ENCODE measurements at regions not wholly inside any gene's neighbourhood (a gene's known extent, or its start where the extent isn't known, plus 50 kb on each side); places are given as distances from the start of the nearest gene placed in this dataset.
"Not testable (repeated sequence)": the region's sequence is repeated elsewhere in the genome, so short reads cannot be mapped to it uniquely, and the experiment has no call there.

DNA sequence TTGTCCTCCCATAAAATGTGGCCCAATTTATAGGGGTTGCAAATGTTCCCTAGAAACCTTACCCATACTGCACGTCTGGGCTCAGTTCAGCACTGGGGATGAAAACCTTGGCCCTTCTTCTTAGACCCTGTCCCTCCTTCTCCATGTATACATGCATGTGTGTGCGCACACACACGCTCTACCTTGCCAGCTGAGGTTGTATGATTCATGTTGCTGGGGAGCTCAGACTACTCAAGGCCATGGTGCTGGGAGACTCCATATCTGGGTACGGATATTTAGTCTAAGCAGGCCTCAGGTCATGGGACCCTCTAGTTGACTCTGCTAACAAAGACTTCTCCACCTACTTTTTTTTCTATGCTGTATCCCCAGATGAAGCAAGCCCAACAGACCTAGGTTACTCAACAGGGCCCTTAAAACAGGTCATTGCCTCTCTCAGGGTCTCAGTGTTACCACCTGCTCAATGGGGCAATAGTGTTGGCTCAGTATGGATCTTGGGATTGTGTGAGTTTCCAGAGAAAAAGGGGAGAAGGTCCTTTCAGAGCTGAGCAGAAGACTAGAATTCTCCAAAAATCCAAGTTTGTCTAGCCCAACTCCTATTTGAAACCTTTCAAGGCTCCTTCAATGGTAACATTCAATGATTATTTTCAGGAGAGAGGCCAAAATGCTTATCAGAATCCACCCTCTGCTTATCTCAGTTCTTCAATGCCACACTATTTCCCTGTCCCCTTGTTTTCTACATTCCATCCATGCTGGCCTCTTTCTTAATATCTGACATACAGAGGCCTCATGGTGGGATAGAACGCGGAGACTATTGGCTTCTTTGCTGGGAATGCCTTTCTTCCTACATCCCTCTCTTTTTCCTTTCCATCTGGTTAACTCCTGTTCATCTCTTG lies 123.6 kb upstream of the PITX1 start:
- no peak for DNase-seq (ENCODE audit: low read depth)

DNA sequence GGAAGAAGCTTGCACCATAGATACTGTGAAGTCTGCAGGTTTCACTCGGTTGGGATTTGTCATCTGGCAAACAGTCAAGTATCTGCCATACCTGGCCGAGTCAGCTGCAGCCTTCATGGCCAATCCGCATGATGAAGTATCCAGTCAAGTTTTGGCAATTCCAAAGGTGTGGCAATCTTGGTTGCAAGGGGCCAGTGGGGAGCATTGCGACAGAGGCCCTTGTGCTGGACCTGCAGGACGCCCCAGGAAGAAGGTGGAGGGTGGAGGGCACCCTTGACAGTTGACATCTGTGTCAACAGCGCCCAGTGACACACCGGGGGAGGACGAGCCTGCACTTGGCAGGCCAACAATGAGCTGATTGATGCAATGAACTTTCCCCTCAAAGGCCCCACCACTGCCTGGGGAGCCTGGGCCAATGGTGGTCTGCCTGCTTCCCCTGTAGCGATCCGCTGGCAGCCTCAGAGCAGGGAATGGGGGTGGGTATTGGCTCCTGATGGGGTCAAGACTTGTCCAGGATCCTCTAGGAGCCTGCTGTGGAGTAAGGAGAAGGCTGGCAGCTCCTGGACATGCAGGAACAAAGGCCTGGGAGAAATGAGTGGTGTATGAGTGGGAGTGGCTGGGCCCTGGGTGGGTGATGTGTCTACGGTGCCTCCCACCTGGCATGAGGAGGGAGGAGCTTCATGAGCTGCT lies 122.8 kb upstream of the PITX1 start:
- DNase-seq (ENCODE audit: low read depth) = no peak

DNA sequence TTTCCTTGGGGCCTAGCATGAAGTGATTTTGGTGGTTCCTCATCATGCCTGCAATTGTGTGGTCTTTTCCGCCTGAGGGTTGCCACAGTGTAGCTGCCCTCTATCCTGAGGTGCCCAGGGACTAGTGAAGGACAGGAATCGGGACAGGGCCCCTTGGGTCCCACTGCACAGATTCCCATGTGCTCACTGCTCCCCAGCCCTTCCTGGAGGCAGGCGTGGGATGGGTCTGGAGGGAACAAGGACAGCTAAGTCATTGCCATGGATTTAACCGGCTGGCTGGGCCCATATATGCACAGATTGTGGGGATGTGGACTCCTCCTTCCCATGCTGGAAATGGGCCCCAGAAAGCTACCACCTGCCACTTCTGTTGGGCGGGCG lies 122.3 kb upstream of the PITX1 start:
- DNase-seq (ENCODE audit: low read depth) = no peak

DNA sequence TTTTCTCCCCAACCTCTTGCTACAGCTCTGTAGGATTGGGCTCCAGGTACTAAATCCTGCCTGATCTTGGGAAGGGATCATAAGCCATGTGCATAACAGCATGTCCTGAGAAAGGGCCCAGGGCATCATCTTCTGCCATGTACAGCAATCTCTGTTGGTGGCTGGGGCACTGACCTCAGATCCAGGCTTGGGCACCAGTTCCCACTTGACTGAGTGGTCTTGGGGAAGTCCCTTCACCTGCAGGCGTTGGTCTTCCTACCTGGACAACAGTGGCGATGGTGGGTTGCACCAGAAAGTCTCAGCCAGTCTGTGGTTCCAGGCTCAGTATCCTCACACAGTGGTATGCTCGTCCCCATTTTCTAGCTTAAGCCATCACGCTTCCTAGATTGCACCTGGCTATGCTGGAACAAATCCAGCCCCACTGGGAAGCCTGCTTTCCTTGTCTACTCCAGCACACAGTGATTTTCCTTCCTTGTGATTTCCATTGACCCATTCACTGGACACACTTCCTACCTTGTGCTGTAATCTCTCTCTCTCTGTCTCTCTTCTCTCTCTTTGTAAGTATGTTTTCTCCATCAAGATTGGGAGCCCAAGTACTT lies 121.7 kb upstream of the PITX1 start:
- no peak for DNase-seq (ENCODE audit: low read depth)

DNA sequence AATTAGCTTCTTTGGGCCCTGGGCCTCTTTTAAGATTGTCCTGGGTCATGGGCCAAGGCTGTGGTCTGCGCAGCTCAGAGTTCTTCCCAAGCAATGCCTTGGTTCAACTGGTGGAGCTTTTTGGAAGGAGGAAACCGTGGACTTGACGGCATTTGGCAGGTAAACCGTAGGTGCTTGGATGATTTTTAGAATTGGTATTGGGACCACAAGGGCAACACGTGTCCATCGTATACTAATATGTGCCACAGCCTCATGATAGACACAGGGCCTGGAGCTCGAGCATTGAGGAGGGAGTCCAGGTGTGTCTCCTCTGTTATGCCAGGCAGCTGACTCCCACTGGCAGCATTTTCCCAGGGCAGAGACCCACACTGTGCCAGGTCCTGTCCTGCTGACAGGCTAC lies 120.9 kb upstream of the PITX1 start:
- DNase-seq (ENCODE audit: low read depth) = no peak

DNA sequence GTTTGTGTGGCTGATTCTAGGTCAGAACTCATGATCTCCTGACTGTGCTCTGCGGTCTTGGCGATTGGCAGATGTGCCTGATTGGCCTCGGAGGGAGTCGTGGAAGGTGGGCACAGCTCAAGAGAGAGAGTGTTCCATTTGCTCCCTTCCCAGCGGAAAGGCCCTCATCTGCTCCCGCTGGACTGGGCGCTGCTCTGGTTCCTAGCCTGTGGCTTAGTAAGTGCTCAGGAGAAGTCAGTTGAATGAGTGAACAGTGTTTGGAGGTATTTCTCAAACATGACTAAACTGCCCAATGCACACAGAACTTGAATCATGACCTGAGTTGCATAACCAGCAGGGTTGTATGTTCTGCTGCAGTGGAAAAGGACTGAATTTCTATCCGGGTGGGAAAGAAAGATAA lies 120.2 kb upstream of the PITX1 start:
- no peak for DNase-seq (ENCODE audit: low read depth)

DNA sequence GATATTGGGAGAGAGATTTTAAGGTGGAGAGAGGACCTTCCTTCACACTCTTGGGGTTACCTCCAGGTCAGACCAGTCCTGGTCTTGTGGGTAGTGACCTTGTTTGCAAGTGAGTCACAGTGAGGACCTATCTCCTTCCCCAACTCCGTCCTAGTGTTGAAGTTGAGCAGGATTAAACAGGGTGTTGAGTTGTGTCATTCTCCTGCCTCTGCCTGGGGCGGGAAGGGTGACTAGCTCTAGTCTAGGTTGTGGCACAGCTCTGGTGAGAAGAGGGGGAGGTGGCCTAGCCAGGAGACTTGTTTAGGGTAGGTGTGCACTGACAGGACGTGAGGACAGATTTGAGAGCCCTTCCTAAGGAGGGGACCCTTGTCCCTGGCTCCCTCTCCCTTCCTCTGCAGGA lies 119.6 kb upstream of the PITX1 start:
- no peak for DNase-seq (ENCODE audit: low read depth)

DNA sequence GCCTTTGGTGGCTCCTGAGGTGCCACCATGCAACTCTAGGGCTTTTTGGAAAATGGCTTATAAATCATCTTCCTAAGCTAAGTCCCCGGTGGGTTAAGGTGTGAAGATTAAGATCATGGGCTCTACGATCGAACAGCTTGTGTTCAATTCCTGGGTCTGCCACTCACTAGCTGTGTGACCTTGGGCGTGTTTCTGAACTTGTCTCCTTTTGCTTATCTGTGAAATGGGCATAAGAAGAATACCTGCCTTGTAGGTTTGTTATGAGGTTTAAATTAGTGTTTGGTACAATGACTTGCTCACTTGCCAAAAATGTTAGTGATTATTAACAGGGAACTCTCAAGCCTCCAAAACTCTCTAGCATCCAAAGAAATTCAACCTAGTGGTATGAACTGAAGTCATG lies 119.2 kb upstream of the PITX1 start:
- DNase-seq (ENCODE audit: low read depth) = no peak

DNA sequence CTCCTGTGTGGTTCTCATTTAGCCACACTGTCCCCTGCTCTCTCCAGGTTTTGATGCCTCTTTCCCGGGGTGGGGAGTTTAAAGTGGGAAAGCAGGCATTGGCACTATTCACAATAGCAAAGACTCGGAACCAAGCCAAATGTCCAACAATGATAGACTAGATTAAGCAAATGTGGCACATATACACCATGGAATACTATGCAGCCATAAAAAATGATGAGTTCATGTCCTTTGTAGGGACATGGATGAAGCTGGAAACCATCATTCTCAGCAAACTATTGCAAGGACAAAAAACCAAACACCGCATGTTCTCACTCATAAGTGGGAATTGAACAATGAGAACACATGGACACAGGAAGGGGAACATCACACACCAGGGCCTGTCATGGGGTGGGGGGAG lies 117.6 kb upstream of the PITX1 start:
- DNase-seq (ENCODE audit: low read depth) = not testable (repeated sequence)

DNA sequence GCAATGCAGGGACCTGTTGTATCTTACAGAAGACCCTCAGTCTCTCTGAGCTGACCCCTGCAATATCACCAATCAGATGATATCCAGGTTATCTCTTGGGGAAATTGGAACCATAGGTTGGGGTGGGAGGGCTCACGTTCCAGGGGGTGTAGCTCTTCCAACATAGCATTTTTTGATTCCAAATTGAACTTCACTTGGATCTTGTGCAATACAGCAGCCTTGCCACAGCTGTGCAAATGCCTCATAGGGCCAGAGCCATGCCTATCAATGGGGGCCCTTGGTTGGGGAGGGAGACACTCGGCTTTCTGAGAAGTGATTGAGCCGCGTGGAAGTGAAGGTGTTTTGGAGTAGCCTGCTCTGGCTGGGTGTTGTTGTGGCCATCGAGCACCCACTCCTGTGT lies 117.2 kb upstream of the PITX1 start:
- no peak for DNase-seq (ENCODE audit: low read depth)

DNA sequence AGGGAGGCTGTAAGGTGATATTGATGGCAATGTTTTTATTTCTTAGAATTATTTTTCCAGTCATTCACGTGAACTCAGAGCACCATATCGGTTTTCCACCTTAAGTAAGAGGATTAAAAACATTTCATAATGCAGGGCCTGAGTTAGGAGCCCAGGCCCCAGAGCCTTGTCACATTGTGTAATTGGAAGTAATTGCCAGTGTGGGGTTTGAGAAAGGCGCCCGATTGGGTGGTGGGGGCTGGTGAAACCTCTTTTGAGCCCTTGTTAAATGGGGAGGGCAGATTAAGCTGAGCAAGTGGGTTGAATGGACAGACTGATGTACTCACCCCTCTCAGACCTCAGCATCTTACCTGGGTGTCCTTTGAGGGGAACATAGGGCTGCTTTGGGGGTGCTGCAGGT lies 116.7 kb upstream of the PITX1 start:
- DNase-seq (ENCODE audit: low read depth) = no peak

DNA sequence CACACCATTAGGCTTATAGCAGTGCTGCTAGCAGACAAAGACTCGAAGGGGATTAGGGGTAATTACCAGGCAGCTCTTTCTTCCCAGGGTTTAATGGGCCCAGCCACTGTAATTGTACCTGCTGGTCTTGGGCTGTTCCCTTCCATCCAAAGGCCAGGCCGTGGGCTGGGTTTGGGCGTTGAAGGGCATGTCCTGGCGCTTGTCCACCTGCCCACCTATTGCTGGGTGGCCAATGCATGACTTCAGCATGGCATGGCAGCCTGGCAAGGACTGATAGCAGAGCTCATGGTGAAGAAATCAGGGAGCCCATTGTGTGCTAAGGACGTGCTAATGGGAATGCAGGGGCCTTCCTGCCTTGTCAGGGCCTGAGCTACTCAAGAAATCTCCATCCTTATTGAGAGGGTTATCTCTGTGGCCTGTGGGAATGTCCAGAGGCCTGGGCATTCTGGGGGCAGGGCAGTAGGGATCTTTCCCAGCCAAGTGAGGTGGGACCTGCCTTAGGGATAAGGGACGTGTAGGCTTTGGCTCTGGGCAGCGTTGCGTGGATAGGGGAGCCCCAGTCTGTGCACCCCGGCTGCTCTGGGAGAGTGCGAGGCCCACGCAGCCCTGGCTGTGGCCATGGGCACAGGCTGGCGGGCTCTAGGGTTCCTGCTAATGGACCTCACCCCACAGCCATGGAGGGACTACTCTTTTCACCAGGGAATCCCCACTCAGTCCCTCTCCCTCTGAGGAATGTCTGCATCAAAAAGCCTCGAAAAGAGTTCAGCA lies 116.1 kb upstream of the PITX1 start:
- no peak for DNase-seq (ENCODE audit: low read depth)

DNA sequence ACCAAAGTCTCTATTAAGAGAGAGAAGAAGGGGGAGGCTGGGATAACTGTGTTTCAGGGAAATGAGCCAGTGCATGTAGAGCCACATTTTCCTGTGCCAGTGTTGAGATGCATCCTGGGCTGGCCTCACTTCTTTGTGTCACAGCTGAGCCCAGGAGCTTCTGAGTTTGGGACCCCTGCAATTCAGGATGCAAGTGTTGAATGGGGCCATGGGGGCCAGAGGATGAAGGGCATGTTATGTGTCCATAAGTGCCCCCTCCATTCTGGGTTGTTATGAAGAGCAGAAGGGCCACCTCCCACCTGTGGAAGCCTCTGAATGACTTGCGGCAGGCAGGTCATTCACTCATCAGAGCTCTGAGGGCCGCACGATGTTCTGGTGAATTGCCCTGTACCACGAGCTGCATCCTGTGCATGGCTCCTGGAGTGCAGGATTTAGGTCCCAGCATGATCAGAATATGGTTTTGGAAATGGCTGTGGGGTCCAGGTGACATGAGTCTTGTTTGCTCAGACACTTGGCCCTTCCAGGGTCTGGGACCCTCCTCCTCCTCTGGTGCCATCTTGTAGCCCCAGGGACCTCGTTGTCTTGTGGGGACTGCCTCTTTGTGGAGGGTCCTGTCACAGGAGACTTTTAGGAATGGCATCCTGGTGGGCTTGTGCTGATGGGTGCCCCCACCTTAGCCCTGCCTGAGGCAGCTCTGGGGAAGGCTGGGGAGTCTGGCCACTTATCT lies 115.4 kb upstream of the PITX1 start:
- DNase-seq (ENCODE audit: low read depth) = no peak

DNA sequence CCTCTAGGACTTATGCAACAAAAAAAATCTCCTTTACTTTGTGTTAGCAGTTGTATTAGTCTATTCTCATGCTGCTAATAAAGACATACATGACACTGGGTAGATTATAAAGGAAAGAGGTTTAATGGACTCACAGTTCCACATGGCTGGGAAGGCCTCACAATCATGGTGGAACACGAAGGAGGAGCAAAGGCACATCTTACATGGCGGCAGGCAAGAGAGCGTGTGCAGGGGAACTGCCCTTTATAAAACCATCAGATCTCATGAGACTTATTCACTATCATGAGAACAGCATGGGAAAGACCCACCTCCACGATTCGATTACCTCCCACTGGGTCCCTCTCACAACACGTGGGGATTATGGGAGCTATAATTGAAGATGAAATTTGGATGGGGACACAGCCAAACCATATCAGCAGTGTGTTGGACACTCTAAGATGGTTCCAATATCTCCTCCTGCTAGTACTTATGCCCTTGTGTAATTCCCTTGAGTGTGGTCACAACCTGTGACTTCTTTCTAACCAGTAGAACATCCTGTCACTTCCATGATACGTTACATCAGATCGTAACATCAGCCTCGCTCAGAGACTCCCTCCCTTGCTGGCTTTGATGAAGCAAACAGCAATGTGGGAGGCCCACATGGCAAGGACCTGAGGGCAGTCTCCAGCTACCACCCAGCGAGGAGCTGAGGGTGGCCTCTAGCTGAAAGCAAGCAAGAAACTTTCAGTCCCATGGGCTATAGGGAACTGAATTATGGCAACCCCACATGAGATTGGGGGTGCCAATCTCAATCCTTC lies 113.5 kb upstream of the PITX1 start:
- no peak for DNase-seq (ENCODE audit: low read depth)

DNA sequence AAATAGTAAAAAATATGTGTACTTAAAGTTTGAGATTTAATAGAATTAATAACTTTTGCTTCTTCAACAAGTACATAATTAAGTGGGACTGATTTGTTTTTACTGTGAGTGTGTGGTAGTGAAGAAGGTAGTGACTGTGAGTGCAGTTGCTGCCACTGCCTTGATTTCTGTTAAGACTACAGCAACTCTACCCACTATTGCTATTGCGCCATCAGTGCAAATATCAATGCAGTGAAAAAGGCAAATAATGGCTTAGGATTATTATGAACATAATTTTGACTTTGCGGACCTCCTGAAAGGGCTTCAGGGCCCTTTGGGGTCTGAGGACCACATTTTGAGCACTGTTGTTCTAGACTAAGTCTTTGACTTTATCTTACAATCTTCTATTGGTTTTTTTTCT lies 112.0 kb upstream of the PITX1 start:
- DNase-seq (ENCODE audit: low read depth) = no peak

DNA sequence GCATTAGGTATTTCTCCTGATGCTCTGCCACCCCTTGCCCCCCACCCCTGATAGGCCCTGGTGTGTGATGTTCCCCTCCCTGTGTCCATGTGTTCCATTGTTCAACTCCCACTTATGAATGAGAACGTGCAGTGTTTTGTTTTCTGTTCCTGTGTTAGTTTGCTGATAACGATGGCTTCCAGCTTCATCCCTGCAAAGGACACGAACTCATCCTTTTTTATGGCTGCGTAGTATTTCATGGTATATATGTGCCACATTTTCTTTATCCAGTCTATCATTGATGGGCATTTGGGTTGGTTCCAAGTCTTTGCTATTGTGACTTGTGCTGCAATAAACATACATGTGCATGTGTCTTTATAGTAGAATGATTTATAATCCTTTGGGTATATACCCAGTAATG lies 109.7 kb upstream of the PITX1 start:
- DNase-seq (ENCODE audit: low read depth) = not testable (repeated sequence)

DNA sequence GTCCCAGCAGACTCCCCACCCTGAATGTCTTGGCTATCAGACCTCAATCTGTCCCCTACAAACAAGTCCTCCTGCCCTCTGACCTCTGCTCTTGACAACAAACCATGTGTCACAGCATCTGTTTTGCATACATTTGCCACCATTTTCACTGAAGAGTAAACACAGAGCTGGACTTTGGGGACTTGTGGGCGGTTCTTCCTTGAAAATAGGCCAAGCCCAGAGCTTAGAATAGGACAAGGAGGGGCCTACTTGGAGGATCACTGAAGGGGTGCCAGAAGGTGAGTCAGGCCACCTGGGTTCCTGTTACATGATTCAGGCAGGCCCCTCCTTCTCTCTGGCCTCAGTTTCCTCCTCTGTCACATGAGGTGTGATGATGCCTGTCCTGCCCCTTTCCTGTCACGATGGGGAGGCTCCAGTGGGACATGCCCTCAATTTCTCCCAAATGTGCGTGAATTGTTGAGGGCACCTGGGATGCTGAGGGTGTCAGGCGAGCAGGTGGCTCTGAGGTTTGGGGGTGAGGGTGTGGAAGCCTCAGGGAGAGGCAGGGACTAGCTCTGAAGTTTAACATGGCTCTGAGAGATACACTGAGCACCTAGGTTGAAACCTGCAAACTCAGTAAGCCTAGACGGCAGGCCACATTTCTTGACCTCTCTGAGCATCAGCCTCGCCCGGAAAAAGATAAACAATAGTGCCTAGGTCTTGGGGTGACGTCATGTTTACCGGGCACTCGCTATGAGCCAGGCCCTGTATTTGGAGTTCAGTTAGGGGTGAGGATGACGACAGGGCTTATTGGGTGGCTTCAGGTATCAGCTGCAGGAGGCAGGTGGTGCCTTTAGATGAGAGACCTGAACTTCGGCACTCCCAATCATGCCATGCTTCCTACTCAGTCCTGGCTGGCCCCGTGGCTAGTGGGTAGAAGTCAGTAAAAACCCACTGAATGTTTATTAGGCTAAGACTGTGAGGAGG lies 107.6 kb upstream of the PITX1 start:
- DNase-seq (ENCODE audit: low read depth) = no peak

DNA sequence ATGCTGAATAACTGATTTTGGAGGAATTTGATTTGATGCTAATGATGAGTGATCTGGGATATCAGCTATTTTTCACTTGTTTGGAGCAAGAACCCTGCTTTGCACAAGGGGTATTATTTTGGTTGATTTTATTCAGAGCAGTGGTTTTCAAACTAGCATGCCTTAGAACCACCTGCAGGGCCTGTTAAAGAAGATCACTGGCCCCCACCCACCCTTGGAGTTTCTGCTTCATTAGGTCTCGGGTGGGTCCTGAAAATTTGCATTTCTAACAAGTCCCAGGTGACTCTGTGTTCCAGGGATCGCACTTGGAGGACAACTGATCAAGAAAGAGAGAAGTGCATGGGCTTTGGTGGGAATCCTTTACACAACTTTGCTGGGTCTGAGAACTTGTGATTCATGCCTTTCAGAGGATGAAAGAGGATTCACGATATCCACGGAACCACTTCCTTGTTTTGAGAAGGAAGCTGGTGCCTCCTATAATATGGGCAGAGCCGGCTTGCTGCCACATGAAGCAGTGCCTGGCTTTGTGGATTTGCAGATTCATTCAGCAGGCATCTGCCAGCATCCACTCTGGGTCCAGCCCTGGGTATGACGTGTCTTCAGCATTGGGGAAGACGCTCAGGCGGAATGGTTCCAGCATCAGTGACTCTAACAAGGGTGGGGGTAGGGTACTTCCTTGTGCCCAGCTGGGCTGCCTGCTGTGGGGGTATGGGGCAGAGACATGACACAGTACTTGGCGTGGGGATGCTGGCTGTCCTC lies 106.6 kb upstream of the PITX1 start:
- DNase-seq (ENCODE audit: low read depth) = no peak

Measured in stimulated activated CD8-positive, alpha-beta memory T cell treated with anti-CD3 and anti-CD28 coated beads, Interleukin-15, amount 100 ng/mL, for 1 hour (primary cell).